DMS79 (cell line): ENCODE measurements at regions not wholly inside any gene's neighbourhood (a gene's known extent, or its start where the extent isn't known, plus 50 kb on each side); places are given as distances from the start of the nearest gene placed in this dataset.
A peak's percentile ranks its signal among the peaks of the same experiment; 100 is the strongest.
"Not testable (repeated sequence)": the region's sequence is repeated elsewhere in the genome, so short reads cannot be mapped to it uniquely, and the experiment has no call there.

ENCODE experiments used
- DNase-seq: peaks from one replicate; lab custom pipeline; 2025; lab: John Stamatoyannopoulos, UW

- DNase-seq, result no peak
Observed at GRCh38 chr9:82445556-82445955, 457.0 kb downstream of the SPATA31D1 start.

- no peak for DNase-seq
Observed at GRCh38 chr9:82447343-82447742, 458.8 kb downstream of the SPATA31D1 start.

- DNase-seq, result no peak
Observed at GRCh38 chr9:82449986-82450385, 461.4 kb downstream of the SPATA31D1 start.

- no peak for DNase-seq
Observed at GRCh38 chr9:82454509-82455190, 466.1 kb downstream of the SPATA31D1 start.

GRCh38 chr9:82456642-82457041 lies 468.1 kb downstream of the SPATA31D1 start:
- no peak for DNase-seq

- DNase-seq, result peak; percentile 8
Observed at GRCh38 chr9:82457298-82457697, 468.7 kb downstream of the SPATA31D1 start.

- no peak for DNase-seq
Observed at GRCh38 chr9:82457891-82458290, 469.3 kb downstream of the SPATA31D1 start.

- DNase-seq, result no peak
Observed at GRCh38 chr9:82458296-82458695, 469.7 kb downstream of the SPATA31D1 start.

GRCh38 chr9:82466616-82467260 lies 478.2 kb downstream of the SPATA31D1 start:
- no peak for DNase-seq

- no peak for DNase-seq
Observed at GRCh38 chr9:82467436-82467835, 478.9 kb downstream of the SPATA31D1 start.

GRCh38 chr9:82474235-82474634 lies 485.7 kb downstream of the SPATA31D1 start:
- DNase-seq, result no peak

- no peak for DNase-seq
Observed at GRCh38 chr9:82475584-82476301, 487.2 kb downstream of the SPATA31D1 start.

- no peak for DNase-seq
Observed at GRCh38 chr9:82480921-82481320, 492.3 kb downstream of the SPATA31D1 start.

GRCh38 chr9:82487935-82488312 lies 499.4 kb downstream of the SPATA31D1 start:
- no peak for DNase-seq

GRCh38 chr9:82488313-82489200 lies 500.0 kb downstream of the SPATA31D1 start:
- no peak for DNase-seq

GRCh38 chr9:82489201-82489821 lies 500.7 kb downstream of the SPATA31D1 start:
- DNase-seq, result no peak

GRCh38 chr9:82490019-82490499 lies 501.5 kb downstream of the SPATA31D1 start:
- DNase-seq, result no peak

- DNase-seq, result not testable (repeated sequence)
Observed at GRCh38 chr9:82490821-82491220, 502.2 kb downstream of the SPATA31D1 start.

GRCh38 chr9:82491604-82492003 lies 503.0 kb downstream of the SPATA31D1 start:
- DNase-seq, result no peak

GRCh38 chr9:82492274-82492673 lies 503.7 kb downstream of the SPATA31D1 start:
- DNase-seq, result no peak
